Tibial artery (tissue), 4 donors: ENCODE measurements at regions not wholly inside any gene's neighbourhood (a gene's known extent, or its start where the extent isn't known, plus 50 kb on each side); places are given as distances from the start of the nearest gene placed in this dataset.

Source experiments
- DNase-seq, 2 donors: peaks; one replicate each; pipeline ENCODE4 v3.0.0-alpha.2; 2019
- H3K27ac ChIP-seq, 2 donors: fragments of 200-600 bp; sonication (generic) in 1 of 2; 1 replicate in 1 of 2; 2 replicates in 1 of 2; pipeline ENCODE4 v1.5.1; 2018 to 2019; ENCODE audit warnings: mild to moderate bottlenecking in 1 of 2
- H3K27me3 ChIP-seq, 2 donors: fragments of 200-600 bp; sonication (generic) in 1 of 2; one replicate each; pipeline versions ENCODE4 v1.5.1 to v1.6.0; 2016 to 2019
- H3K36me3 ChIP-seq, 3 donors: fragments of 200-600 bp; sonication (generic) in 2 of 3; one replicate each; pipeline ENCODE4 v1.5.1; 2016 to 2019; ENCODE audit warnings: mild to moderate bottlenecking in 2 of 3
- H3K4me1 ChIP-seq, 4 donors: fragments of 200-600 bp; sonication (generic) in 2 of 4; 1 replicate in 3 of 4; 2 replicates in 1 of 4; pipeline ENCODE4 v1.5.1; 2016 to 2019
- H3K4me3 ChIP-seq, 2 donors: fragments of 200-600 bp; sonication (generic) in 1 of 2; 1 replicate in 1 of 2; 2 replicates in 1 of 2; pipeline ENCODE4 v1.5.1; 2018 to 2019; ENCODE audit warnings: mild to moderate bottlenecking in 2 of 2
- H3K9me3 ChIP-seq, 3 donors: fragments of 200-600 bp; sonication (generic) in 1 of 3; one replicate each; pipeline ENCODE4 v1.5.1; 2016 to 2019
- intact Hi-C: fragments of 100-400 bp; cut with DNase I; formaldehyde crosslinking; loops from one replicate; pipeline ENCODE4 v1.15.0; 2023; ENCODE audit warnings: low total_unique reads
- TF ChIP-seq, protein P1 (sequence below), 2 experiments: fragments of 200-600 bp in 1 of 2; fragments of 450-650 bp in 1 of 2; IDR thresholded peaks; one replicate each; pipeline ENCODE4 v1.5.1; 2017 to 2019; ENCODE audit warnings: antibody characterized with exemption in 2 of 2, mild to moderate bottlenecking in 1 of 2, moderate library complexity in 1 of 2

DNA sequence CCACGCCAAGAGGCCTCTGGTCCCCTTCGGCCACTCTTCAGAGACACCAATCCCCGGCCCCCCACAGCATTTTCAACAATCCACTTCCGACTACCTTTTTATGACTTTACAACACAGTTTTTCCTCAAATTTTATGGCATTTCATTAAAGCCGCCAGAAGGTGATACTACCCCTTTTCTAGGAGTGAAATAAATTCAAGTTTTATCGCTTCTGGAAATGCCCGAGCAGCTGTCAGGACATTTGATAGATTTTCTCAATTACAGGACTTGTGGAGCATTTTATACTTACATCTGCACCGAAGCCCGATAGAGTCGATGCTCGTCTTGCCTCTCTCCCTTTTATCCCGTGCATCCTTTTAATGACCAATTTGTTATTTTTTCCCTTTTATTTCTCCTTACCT is 108.1 kb upstream of the CREB1 start:
- no peaks in the 10 kb centered on the region for H3K4me1 ChIP-seq
- no peaks in the 10 kb centered on the region for H3K9me3 ChIP-seq
- no peak for DNase-seq
- intact Hi-C loops = no loop called here
- no peaks in the 10 kb centered on the region for H3K27me3 ChIP-seq
- H3K27ac ChIP-seq = no peak overlapping the region
- TF ChIP-seq, protein P1, sequence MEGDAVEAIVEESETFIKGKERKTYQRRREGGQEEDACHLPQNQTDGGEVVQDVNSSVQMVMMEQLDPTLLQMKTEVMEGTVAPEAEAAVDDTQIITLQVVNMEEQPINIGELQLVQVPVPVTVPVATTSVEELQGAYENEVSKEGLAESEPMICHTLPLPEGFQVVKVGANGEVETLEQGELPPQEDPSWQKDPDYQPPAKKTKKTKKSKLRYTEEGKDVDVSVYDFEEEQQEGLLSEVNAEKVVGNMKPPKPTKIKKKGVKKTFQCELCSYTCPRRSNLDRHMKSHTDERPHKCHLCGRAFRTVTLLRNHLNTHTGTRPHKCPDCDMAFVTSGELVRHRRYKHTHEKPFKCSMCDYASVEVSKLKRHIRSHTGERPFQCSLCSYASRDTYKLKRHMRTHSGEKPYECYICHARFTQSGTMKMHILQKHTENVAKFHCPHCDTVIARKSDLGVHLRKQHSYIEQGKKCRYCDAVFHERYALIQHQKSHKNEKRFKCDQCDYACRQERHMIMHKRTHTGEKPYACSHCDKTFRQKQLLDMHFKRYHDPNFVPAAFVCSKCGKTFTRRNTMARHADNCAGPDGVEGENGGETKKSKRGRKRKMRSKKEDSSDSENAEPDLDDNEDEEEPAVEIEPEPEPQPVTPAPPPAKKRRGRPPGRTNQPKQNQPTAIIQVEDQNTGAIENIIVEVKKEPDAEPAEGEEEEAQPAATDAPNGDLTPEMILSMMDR (IDR thresholded peaks at IDR 0.05) = no peak
- H3K36me3 ChIP-seq = no peaks in the 10 kb centered on the region
- no peak overlapping the region for H3K4me3 ChIP-seq

DNA sequence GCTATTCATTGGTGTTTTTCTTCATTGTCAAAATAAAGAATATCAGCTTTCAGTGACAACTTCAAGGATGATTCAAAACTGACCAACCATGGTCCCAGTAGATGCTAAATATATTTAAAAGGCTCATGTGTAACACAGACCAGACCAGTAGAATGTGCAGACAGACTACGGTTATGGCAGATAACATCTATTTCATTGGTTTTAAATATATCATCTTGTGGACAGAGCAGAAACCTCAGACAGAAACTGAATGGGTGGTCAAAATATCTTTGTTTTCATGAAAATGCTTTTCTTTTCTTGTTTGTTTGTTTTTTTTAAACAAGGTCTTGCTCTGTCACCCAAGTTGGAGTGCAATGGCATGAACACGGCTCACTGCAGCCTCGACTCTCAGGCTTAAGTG is 107.4 kb upstream of the CREB1 start:
- Histone ChIP-seq H3K9me3 (no peaks in the 10 kb centered on the region), H3K36me3 (no peaks in the 10 kb centered on the region), H3K27me3 (no peaks in the 10 kb centered on the region), H3K4me3 (no peak overlapping the region), H3K27ac (no peak overlapping the region), H3K4me1 (no peaks in the 10 kb centered on the region)
- intact Hi-C loops = no loop called here
- TF ChIP-seq, protein P1 (IDR thresholded peaks at IDR 0.05) = no peak
- DNase-seq = no peak

DNA sequence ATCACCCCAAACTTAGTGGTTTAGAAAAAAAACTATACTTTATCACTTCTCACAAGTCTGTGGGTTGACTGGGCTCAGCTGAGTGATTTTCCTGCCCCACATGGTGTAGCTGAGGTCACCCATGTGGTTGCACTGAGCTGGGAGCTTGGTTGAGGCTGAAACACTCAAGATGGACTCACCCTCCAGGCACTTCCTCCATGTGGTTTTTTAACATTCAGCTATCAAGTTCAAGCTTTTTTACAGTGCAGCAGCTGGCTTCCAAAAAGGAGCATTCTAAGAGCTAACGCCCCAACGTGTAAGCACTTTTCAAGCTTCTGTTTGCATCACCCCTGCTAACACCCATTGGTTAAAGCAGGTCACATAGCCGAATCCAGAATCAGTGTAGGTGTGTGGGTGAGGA is 105.9 kb upstream of the CREB1 start:
- Histone ChIP-seq H3K27me3 (no peaks in the 10 kb centered on the region), H3K27ac (no peak overlapping the region), H3K36me3 (no peaks in the 10 kb centered on the region), H3K4me1 (no peaks in the 10 kb centered on the region), H3K4me3 (no peak overlapping the region), H3K9me3 (no peaks in the 10 kb centered on the region)
- intact Hi-C loops = no loop called here
- DNase-seq = no peak
- TF ChIP-seq, protein P1 (IDR thresholded peaks at IDR 0.05) = no peak

DNA sequence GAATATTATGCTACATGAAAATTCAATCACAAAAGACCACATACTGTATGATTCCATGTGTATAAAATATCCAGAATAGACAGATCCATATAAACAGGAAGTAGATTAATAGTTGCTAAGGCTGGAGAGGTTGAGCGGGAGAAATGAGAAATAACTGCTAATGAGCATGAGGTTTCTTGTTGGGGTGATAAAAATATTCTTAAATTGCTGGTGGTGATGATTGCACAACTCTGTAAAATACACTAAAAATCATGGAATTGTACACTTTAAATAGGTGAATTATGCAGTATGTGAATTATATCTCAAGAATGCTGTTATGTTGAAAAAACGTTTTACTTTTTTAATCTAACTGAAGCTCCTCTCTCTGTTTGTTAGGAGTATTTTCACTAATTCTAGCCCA is 101.8 kb upstream of the CREB1 start:
- Histone ChIP-seq H3K4me3 (no peak overlapping the region), H3K9me3 (no peaks in the 10 kb centered on the region), H3K27me3 (no peaks in the 10 kb centered on the region), H3K4me1 (no peaks in the 10 kb centered on the region), H3K36me3 (no peaks in the 10 kb centered on the region), H3K27ac (no peak overlapping the region)
- intact Hi-C loops = no loop called here
- no peak for DNase-seq
- TF ChIP-seq, protein P1 (IDR thresholded peaks at IDR 0.05) = no peak

DNA sequence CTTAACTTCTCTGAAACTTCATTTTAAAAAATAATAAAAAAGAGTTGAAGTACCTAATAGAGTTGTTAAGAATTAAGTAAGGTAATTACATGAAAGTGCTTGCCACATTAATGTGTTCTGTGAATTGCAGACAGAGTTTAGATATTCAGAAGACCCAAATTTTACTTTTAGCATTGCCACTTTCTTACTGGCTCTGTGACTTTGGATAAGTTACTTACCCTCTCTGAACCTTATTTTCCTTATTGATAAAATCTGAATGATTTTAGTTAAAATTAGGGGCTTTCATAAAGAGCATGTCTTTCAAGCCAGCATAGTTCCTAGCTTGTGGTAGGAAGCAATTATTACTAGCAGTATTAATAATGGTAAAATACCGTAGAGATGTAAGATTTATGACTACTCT is 101.2 kb upstream of the CREB1 start:
- DNase-seq = no peak
- H3K4me3 ChIP-seq = no peak overlapping the region
- TF ChIP-seq, protein P1 (IDR thresholded peaks at IDR 0.05) = no peak
- no peaks in the 10 kb centered on the region for H3K36me3 ChIP-seq
- H3K4me1 ChIP-seq = no peaks in the 10 kb centered on the region
- H3K9me3 ChIP-seq = no peaks in the 10 kb centered on the region
- intact Hi-C loops = no loop called here
- H3K27ac ChIP-seq = no peak overlapping the region
- no peaks in the 10 kb centered on the region for H3K27me3 ChIP-seq

DNA sequence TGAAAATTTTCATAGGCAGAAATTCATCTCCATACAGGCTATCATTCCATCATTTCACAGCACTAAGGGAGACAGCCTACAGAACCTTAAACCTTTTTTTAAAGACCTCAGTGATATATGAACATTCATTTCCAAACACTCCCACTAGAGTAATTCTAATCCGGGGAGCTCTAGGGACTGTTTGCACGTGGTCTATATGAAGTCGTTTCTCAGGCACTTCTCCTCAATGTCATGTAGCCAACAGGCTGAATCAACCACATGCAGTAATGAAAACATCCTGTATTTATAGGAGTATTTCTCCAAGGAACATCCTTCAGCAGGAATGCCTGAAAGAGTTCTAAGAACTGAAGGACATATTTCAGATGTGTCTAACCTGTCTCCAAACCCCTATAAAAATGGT is 97.3 kb upstream of the CREB1 start:
- H3K27me3 ChIP-seq = no peaks in the 10 kb centered on the region
- H3K9me3 ChIP-seq = no peaks in the 10 kb centered on the region
- no peaks in the 10 kb centered on the region for H3K4me1 ChIP-seq
- no peaks in the 10 kb centered on the region for H3K36me3 ChIP-seq
- H3K27ac ChIP-seq = no peak overlapping the region
- intact Hi-C loops = no loop called here
- no peak for DNase-seq
- H3K4me3 ChIP-seq = no peak overlapping the region
- TF ChIP-seq, protein P1 (IDR thresholded peaks at IDR 0.05) = no peak
